HEK293T (cell line): ENCODE measurements at regions not wholly inside any gene's neighbourhood (a gene's known extent, or its start where the extent isn't known, plus 50 kb on each side); places are given as distances from the start of the nearest gene placed in this dataset.

Experiments
- CTCF ChIA-PET: fragments of 350-600 bp; formaldehyde crosslinking; extraction: SDS; loops from one replicate; lab custom pipeline; 2021; ENCODE audit warnings: antibody characterized with exemption, inconsistent platforms; lab: Yijun Ruan, JAX
- POLR2A ChIA-PET: fragments of 350-600 bp; formaldehyde crosslinking; extraction: SDS; loops from one replicate; lab custom pipeline; 2020; ENCODE audit warnings: antibody characterized with exemption, inconsistent platforms; lab: Yijun Ruan, JAX
- DNase-seq: peaks from one replicate; pipeline ENCODE4 v3.0.0; 2012; ENCODE audit warnings: mixed read lengths; ENCODE audit errors: extremely low spot score
- ARNT ChIP-seq: fragments of 450-650 bp; IDR thresholded peaks from 2 replicates; pipeline ENCODE4 v1.6.1; 2017; ENCODE audit warnings: mild to moderate bottlenecking
- BHLHE40 ChIP-seq: fragments of 450-650 bp; IDR thresholded peaks from 2 replicates; pipeline ENCODE4 v1.6.1; 2016; ENCODE audit warnings: mild to moderate bottlenecking, moderate library complexity, borderline replicate concordance
- CTBP1 ChIP-seq: fragments of 450-650 bp; IDR thresholded peaks from 2 replicates; pipeline ENCODE4 v1.6.1; 2016; ENCODE audit warnings: borderline replicate concordance
- ELF4 ChIP-seq: fragments of 450-650 bp; IDR thresholded peaks from 2 replicates; pipeline ENCODE4 v1.6.1; 2017; ENCODE audit warnings: antibody characterized with exemption
- FOXA1 ChIP-seq: fragments of 450-650 bp; IDR thresholded peaks from 2 replicates; pipeline ENCODE4 v1.6.1; 2016; ENCODE audit warnings: mild to moderate bottlenecking
- FOXK2 ChIP-seq: fragments of 450-650 bp; IDR thresholded peaks from 2 replicates; pipeline ENCODE4 v1.6.1; 2016; ENCODE audit warnings: mild to moderate bottlenecking
- FOXM1 ChIP-seq: fragments of 450-650 bp; IDR thresholded peaks from 2 replicates; pipeline ENCODE4 v1.6.1; 2017; ENCODE audit warnings: mild to moderate bottlenecking, borderline replicate concordance
- HDGF ChIP-seq: fragments of 450-650 bp; IDR thresholded peaks from 2 replicates; pipeline ENCODE4 v1.6.1; 2017; ENCODE audit warnings: antibody characterized with exemption, borderline replicate concordance
- L3MBTL2 ChIP-seq: fragments of 450-650 bp; conservative IDR thresholded peaks from 2 replicates; pipeline ENCODE4 v1.6.1; 2016; ENCODE audit warnings: mild to moderate bottlenecking
- LEF1 ChIP-seq: fragments of 450-650 bp; IDR thresholded peaks from 2 replicates; pipeline ENCODE4 v1.6.1; 2017; ENCODE audit warnings: mild to moderate bottlenecking, borderline replicate concordance
- NFRKB ChIP-seq: fragments of 450-650 bp; IDR thresholded peaks from 2 replicates; pipeline ENCODE4 v1.6.1; 2016; ENCODE audit warnings: mild to moderate bottlenecking, moderate library complexity
- PKNOX1 ChIP-seq: fragments of 450-650 bp; IDR thresholded peaks from 2 replicates; pipeline ENCODE4 v1.6.1; 2016
- SP1 ChIP-seq: fragments of 450-650 bp; IDR thresholded peaks from 2 replicates; pipeline ENCODE4 v1.6.1; 2017
- SUZ12 ChIP-seq: fragments of 450-650 bp; IDR thresholded peaks from 2 replicates; pipeline ENCODE4 v1.6.1; 2016; ENCODE audit warnings: mild to moderate bottlenecking
- TARDBP ChIP-seq: fragments of 450-650 bp; IDR thresholded peaks from 2 replicates; pipeline ENCODE4 v1.6.1; 2016
- ZNF384 ChIP-seq: fragments of 450-650 bp; IDR thresholded peaks from 2 replicates; pipeline ENCODE4 v1.6.1; 2016

- ChIA-PET POLR2A (no interaction called here), CTCF (no interaction called here)
- DNase-seq = no peak
- TF ChIP-seq FOXA1 (no peak), CTBP1 (no peak), ARNT (no peak), SP1 (no peak), SUZ12 (no peak), L3MBTL2 (no peak), FOXM1 (no peak), FOXK2 (no peak), ZNF384 (no peak), TARDBP (no peak), PKNOX1 (no peak), NFRKB (no peak), ELF4 (no peak), HDGF (no peak), LEF1 (no peak), BHLHE40 (no peak)
These were observed 208.2 kb downstream of the COL12A1 start for GRCh38 chr6:74997646-74998045.

GRCh38 chr6:74993136-74993535, 212.7 kb downstream of the COL12A1 start:
- TF ChIP-seq BHLHE40 (no peak), FOXK2 (no peak), TARDBP (no peak), HDGF (no peak)
- ChIA-PET CTCF (no interaction called here), POLR2A (no interaction called here)

GRCh38 chr6:74991573-74992332, 214.1 kb downstream of the COL12A1 start:
- DNase-seq = no peak
- no peak for TF ChIP-seq LEF1
- TF ChIP-seq TARDBP = no peak
- no peak for TF ChIP-seq ARNT
- TF ChIP-seq L3MBTL2 = no peak
- no peak for TF ChIP-seq BHLHE40
- no peak for TF ChIP-seq ZNF384
- CTCF ChIA-PET = interaction anchor here (0.6 kb wide), 1 partner anchor 394 kb away, joined by 4 read pairs; no protein-coding TSS in a partner anchor
- POLR2A ChIA-PET = no interaction called here

More at GRCh38 chr6:74993136-74993535, 212.7 kb downstream of the COL12A1 start:
- no peak for DNase-seq

- POLR2A ChIA-PET = no interaction called here
- no peak for DNase-seq
- TF ChIP-seq NFRKB (no peak), CTBP1 (no peak), FOXM1 (no peak), ZNF384 (no peak), SP1 (no peak), FOXA1 (no peak), TARDBP (no peak), SUZ12 (no peak), ELF4 (no peak), BHLHE40 (no peak), L3MBTL2 (no peak), LEF1 (no peak)
- CTCF ChIA-PET = no interaction called here
These were observed 226.6 kb downstream of the COL12A1 start for GRCh38 chr6:74979065-74979766.

- POLR2A ChIA-PET = no interaction called here
- CTCF ChIA-PET = no interaction called here
- TF ChIP-seq ZNF384 (no peak), LEF1 (no peak), FOXK2 (no peak), TARDBP (no peak), FOXA1 (no peak)
- DNase-seq = no peak
These were observed 229.2 kb downstream of the COL12A1 start for GRCh38 chr6:74976701-74977100.

GRCh38 chr6:74976026-74976425, 229.8 kb downstream of the COL12A1 start:
- POLR2A ChIA-PET = no interaction called here
- CTCF ChIA-PET = no interaction called here
- DNase-seq = no peak
- TF ChIP-seq FOXM1 (no peak), ELF4 (no peak), ZNF384 (no peak), CTBP1 (no peak), LEF1 (no peak), HDGF (no peak), SUZ12 (no peak), L3MBTL2 (no peak), FOXK2 (no peak), NFRKB (no peak), TARDBP (no peak)

- TF ChIP-seq HDGF (no peak), TARDBP (no peak), FOXK2 (no peak), ARNT (no peak), FOXM1 (no peak), ZNF384 (no peak), NFRKB (no peak), LEF1 (no peak), SUZ12 (no peak), FOXA1 (no peak), SP1 (no peak), L3MBTL2 (no peak), ELF4 (no peak), BHLHE40 (no peak)
- ChIA-PET POLR2A (no interaction called here), CTCF (no interaction called here)
- no peak for DNase-seq
These were observed 232.3 kb downstream of the COL12A1 start for GRCh38 chr6:74973591-74973990.
